Loucy (cell line): ENCODE measurements at regions not wholly inside any gene's neighbourhood (a gene's known extent, or its start where the extent isn't known, plus 50 kb on each side); places are given as distances from the start of the nearest gene placed in this dataset.

Experiments used
- H2AFZ ChIP-seq: fragments of 200-600 bp; sonication (generic); 2 replicates; pipeline ENCODE4 v1.6.0; 2016; ENCODE audit warnings: antibody characterized with exemption, mild to moderate bottlenecking, low read length, moderate library complexity
- H3F3A ChIP-seq: fragments of 200-600 bp; 2 replicates; pipeline ENCODE4 v1.6.0; 2016; ENCODE audit warnings: antibody characterized with exemption, low read depth, mild to moderate bottlenecking
- H3K27me3 ChIP-seq: fragments of 200-600 bp; sonication (generic); 2 replicates; pipeline ENCODE4 v1.6.1; 2014; ENCODE audit warnings: low read length, mild to moderate bottlenecking; ENCODE audit not compliant: insufficient read depth, poor library complexity, severe bottlenecking
- H3K36me3 ChIP-seq: fragments of 200-600 bp; sonication (generic); 2 replicates; pipeline ENCODE4 v1.6.1; 2016; ENCODE audit warnings: low read length; ENCODE audit not compliant: insufficient read depth
- H3K4me1 ChIP-seq: fragments of 200-600 bp; sonication (generic); 2 replicates; pipeline ENCODE4 v1.5.1; 2014; ENCODE audit warnings: low read length, mild to moderate bottlenecking; ENCODE audit not compliant: insufficient read depth, poor library complexity, severe bottlenecking
- H3K4me2 ChIP-seq: fragments of 200-600 bp; sonication (generic); 2 replicates; pipeline ENCODE4 v1.6.0; 2014; ENCODE audit warnings: antibody characterized with exemption, low read length, low read depth, mild to moderate bottlenecking; ENCODE audit not compliant: poor library complexity, severe bottlenecking
- H3K4me3 ChIP-seq: fragments of 200-600 bp; sonication (generic); 2 replicates; pipeline ENCODE4 v1.5.1; 2014; ENCODE audit warnings: low read length, mild to moderate bottlenecking, mixed read lengths; ENCODE audit not compliant: poor library complexity, severe bottlenecking
- H3K79me2 ChIP-seq: fragments of 200-600 bp; sonication (generic); 2 replicates; pipeline ENCODE4 v1.6.1; 2014; ENCODE audit warnings: low read length; ENCODE audit not compliant: insufficient read depth
- H3K9ac ChIP-seq: fragments of 200-600 bp; sonication (generic); 2 replicates; pipeline ENCODE4 v1.6.0; 2014; ENCODE audit warnings: mild to moderate bottlenecking, low read depth, low read length, moderate library complexity; ENCODE audit not compliant: poor library complexity, severe bottlenecking
- H3K9me2 ChIP-seq: fragments of 200-600 bp; sonication (generic); replicated peaks from 2 replicates; pipeline ENCODE4 v1.6.1; 2016; ENCODE audit warnings: low read depth, low read length, mixed read lengths
- H3K9me3 ChIP-seq: fragments of 200-600 bp; sonication (generic); 2 replicates; pipeline ENCODE4 v1.6.1; 2014; ENCODE audit warnings: mild to moderate bottlenecking, antibody characterized with exemption, low read length, low read depth; ENCODE audit not compliant: insufficient read depth
- H4K20me1 ChIP-seq: fragments of 200-600 bp; sonication (generic); 2 replicates; pipeline ENCODE4 v1.6.0; 2014; ENCODE audit warnings: antibody characterized with exemption, low read length, mild to moderate bottlenecking; ENCODE audit not compliant: insufficient read depth, poor library complexity, severe bottlenecking
- CTCF ChIP-seq: fragments of 200-600 bp; sonication (generic); conservative IDR thresholded peaks from 2 replicates; pipeline ENCODE4 v1.5.1; 2014; ENCODE audit warnings: mild to moderate bottlenecking, antibody characterized with exemption, low read length
- EZH2phosphoT487 ChIP-seq: fragments of 200-600 bp; IDR thresholded peaks from 2 replicates; pipeline ENCODE4 v1.6.1; 2018; ENCODE audit warnings: antibody characterized with exemption, mild to moderate bottlenecking, moderate library complexity, borderline replicate concordance

- no peak overlapping the region for H3K4me3 ChIP-seq
- no peak overlapping the region for H3K4me2 ChIP-seq
- no peaks in the 10 kb centered on the region for H4K20me1 ChIP-seq
- H3K9me2 ChIP-seq = no peaks in the 10 kb centered on the region
- H3K79me2 ChIP-seq = no peaks in the 10 kb centered on the region
- TF ChIP-seq CTCF (no peak), EZH2phosphoT487 (no peak)
- no peak overlapping the region for H3K9ac ChIP-seq
- no peaks in the 10 kb centered on the region for H3K9me3 ChIP-seq
- no peaks in the 10 kb centered on the region for H3K4me1 ChIP-seq
- H3K36me3 ChIP-seq = no peaks in the 10 kb centered on the region
- H2AFZ ChIP-seq = no peak overlapping the region
- no peaks in the 10 kb centered on the region for H3K27me3 ChIP-seq
- no peaks in the 10 kb centered on the region for H3F3A ChIP-seq
These were observed 223.9 kb upstream of the CWC22 start for GRCh38 chr2:180231015-180231414.

GRCh38 chr2:180227461-180227860 lies 220.4 kb upstream of the CWC22 start:
- Histone ChIP-seq H3F3A (no peaks in the 10 kb centered on the region), H3K79me2 (no peaks in the 10 kb centered on the region), H3K9ac (no peak overlapping the region), H3K4me1 (no peaks in the 10 kb centered on the region), H3K36me3 (no peaks in the 10 kb centered on the region), H3K9me2 (no peaks in the 10 kb centered on the region), H3K27me3 (no peaks in the 10 kb centered on the region), H3K4me2 (no peak overlapping the region), H4K20me1 (no peaks in the 10 kb centered on the region), H2AFZ (no peak overlapping the region), H3K9me3 (no peaks in the 10 kb centered on the region), H3K4me3 (no peak overlapping the region)
- TF ChIP-seq EZH2phosphoT487 = no peak
- no peak for TF ChIP-seq CTCF

- Histone ChIP-seq H3K27me3 (no peaks in the 10 kb centered on the region), H3K9me2 (no peaks in the 10 kb centered on the region), H3K9ac (no peak overlapping the region), H3K79me2 (no peaks in the 10 kb centered on the region), H3K4me2 (no peak overlapping the region), H3K4me3 (no peak overlapping the region), H2AFZ (no peak overlapping the region), H4K20me1 (no peaks in the 10 kb centered on the region), H3F3A (no peaks in the 10 kb centered on the region), H3K36me3 (no peaks in the 10 kb centered on the region), H3K9me3 (no peaks in the 10 kb centered on the region), H3K4me1 (no peaks in the 10 kb centered on the region)
- TF ChIP-seq CTCF (no peak), EZH2phosphoT487 (no peak)
These were observed 218.0 kb upstream of the CWC22 start for GRCh38 chr2:180225118-180225517.
